CD4-positive, alpha-beta T cell treated with Interferon alpha-2 for 1 hour (primary cell): ENCODE measurements at regions not wholly inside any gene's neighbourhood (a gene's known extent, or its start where the extent isn't known, plus 50 kb on each side); places are given as distances from the start of the nearest gene placed in this dataset.

Experiments
- DNase-seq, 2 donors: peaks; one replicate each; pipeline ENCODE4 v3.0.0-alpha.2; 2020 to 2022

DNA sequence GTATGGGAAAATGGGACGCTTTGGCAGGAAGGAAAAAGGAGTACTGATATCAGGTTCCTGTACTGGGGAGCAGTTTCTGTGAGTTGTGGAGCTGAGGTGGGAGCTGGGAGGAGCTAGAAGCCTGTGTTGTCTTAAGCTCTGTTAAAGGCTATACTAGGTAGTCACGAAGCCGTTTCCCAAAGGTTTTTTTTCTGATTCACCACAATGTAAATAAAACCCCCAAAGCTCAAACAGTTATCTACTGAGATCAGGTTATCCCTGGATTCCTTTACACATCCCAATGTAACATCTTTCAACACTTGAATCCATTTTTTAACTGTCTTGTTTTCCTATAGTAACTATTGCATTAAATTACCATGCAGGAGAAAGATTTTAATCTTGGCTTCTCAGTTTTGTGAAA is 297.4 kb upstream of the SFRP2 start:
- DNase-seq, result no peak

DNA sequence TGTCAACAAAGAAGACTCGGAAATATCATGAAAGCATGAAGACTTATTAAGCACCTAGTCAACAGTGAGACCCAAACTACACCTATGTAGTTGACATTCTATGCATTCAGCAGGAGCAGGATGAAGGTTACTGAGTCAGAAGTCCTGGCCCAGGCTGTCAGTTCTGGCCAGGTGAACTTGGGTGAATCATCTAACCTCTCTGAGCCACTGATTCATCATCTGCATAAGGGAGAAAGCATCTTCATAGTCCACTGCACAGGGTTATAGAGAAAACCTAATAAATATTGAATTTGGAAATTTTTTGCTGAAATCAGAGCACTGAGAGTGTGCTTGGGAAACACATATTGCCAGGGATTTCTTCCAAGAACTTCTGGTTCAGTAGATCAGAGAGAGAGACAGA is 296.0 kb upstream of the SFRP2 start:
- no peak for DNase-seq

DNA sequence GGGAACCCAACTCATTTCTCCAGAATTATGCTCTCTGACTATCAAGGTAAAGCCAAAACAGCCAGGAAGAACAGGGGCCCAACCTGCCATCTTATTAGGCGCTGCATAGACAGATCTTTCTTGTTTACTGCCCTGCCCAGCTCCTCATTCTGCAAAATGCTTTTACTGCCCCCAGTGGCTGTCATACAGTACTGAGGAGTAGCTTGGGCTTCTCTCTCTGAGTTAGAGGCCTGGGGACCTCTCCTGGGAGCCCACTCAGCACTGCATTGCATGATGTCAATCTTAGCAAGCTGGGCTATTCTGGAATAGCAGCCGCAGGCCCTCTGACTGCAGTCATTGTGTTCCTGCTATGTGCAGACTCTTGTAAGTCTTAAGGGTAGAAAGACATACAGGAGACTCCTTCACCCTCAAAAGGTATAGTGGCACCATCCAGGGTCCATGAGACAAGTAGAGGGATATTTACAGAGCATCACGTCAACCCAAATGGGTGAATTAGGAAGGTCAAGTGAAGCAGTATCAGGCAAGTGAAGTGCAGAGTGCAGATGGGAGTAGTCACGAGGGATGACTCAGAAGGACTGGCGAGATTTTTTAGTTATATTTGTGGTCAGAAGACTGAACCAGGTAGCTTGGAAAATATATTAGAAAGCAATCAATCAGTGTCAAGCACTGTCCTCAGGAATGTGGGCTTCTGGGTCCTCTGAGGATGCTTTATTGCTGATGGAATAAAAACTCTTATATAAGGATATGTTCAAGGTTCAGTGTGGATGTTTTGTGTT is 294.1 kb upstream of the SFRP2 start:
- DNase-seq, result no peak

DNA sequence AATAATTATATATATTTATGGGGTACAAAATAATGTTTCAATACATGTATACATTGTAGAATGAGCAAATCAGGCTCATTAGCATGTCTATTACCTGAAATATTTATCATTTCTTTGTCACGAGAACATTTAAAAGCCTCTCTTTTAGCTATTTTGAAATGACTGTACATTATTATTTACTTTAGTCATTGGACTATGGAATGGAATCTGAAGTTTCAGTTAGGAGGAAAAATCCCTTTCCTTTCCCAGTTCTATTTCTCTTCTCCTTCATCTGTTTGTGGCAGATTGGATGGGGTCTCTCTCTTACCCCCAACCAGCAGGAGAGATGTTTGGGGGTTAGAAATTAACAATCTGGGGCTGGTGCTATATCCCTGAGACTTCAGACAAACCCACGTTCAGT is 292.5 kb upstream of the SFRP2 start:
- no peak for DNase-seq

DNA sequence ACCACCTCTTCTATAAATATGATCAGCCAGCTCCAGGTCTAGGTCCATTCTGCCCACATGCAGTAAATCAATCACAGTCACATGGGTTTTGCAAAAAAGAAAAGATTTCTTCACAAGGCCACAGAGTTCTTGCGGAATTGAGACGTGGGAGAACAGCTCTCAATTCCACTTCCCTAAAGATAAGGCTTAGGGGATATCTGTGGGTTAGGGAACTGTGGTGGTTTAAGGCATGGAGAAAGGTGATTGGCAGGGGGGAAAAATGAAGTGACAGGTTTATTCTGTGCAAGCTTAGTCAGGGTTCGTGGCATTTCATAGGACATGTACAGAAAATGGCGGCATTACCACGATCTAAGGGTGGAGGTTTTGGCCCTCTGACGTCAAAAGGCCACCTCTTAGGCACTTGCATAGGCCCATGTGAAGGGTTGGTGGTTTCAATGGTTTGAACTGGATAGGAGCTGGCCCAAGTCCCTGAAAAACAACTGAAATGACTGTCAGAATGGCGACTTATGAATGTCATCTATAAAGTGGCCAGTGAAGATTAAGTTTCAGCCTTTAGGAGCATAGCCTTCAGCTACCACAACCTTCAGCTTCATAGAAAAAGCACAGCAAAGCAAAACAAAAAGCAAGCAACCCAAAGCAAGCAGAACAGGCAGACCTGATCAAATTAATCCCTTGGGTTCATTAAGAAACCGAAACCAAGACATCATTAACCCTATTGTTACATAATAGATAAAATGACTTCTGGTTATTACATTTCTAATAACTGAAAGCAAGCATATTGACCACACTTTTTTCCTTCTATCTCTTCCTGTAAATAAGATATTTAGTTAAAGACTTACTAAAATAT is 289.8 kb upstream of the SFRP2 start:
- DNase-seq, result no peak

DNA sequence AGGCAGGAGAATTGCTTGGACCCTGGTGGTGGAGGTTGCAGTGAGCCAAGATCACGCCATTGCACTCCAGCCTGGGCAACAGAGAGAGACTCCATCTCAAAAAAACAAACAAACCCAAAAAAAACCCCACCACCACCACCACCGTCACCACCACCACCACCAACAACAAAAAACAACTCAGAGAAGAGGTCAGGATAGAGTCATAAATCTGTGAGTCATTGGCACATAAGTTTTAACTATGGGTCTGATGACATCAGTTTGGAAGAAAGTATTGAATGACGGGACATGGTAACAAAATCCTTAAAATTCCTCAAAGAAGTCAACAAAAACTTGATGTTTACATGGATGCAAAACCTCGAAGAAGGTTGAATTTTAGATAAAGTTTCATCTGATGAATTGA is 288.0 kb upstream of the SFRP2 start:
- no peak for DNase-seq

DNA sequence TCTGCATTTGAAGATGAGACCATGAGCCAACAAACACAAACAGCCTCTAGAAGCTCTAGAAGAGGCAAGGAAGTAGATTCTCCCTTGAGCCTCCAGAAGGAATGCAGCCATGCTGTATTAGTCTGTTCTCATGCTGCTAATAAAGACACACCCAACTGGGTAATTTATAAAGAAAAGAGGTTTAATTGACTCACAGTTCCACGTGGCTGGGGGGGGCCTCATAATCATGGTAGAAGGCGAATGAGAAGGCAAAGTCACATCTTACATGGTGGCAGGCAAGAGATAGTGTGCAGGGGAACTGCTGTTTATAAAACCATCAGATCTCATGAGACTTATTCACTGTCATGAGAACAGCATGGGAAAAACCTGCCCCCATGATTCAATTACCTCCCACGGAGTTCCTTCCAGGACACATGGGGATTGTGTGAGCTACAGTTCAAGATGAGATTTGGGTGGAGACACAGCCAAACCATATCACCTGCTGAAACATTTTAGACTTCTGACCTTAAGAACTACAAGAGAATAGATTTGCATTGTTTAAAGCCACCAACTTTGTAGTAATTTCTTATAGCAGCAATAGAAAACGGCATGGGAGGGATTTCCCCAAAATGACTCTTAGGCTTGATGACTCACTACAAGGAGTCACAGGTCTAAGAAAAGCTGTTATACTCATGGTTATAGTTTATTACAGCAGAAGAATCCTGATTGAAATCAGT is 284.4 kb upstream of the SFRP2 start:
- no peak for DNase-seq

DNA sequence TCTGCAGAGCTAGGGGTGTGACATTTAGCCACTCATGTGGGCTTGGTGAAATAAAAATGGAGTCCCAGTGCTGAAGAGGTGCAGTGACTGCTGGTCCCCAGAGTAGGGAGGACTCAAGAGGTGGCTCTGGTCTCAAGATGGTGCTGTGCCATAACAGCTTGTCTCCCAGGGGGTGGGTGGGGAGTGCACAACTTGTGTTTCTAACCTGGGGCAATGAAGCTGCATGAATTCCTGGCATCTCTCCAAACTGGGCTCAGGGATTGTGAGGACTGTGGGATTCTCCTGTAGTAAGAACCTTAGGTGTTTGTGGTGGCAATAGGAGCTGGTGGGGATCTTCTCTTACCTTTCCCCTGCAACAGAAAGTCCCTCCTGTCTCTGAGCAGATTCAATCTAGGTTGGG is 278.9 kb upstream of the SFRP2 start:
- DNase-seq, result no peak

DNA sequence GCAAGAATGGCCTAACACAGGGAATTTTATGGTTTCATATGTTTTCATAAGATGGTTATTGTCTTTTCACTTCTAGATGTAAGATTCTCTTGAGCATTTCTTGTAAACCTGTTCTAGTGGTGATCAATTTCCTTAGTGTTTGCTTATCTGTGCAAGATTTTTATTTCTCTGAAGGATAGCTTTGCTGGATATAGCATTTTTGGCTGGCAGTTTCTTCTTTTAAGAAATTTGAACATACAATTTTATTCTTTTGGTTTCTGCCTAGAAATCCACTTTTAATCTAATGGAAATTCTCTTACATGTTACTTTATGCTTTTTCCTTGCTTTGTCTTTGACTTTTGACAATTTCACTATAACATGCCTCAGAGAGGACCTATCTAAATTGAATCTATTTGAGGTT is 276.5 kb upstream of the SFRP2 start:
- no peak for DNase-seq

DNA sequence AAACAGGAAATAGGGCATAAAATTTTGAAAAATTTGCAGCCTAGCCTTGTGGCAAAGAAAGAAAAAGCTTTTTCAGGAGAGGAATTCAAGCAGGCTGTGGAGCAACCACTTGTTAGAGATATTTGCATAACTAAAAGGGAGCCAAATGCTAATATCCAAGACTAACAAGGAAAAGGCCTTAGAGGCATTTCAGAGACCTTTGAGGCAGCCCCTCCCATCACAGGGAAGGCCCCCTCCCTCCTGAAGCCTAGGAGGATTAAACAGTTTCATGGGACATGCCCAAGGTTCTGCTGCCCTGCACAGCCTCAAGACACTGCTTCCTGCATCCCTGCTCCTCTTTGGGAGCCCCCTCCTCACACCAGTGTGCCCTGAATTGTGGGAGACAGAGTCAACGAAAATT is 275.4 kb upstream of the SFRP2 start:
- no peak for DNase-seq

DNA sequence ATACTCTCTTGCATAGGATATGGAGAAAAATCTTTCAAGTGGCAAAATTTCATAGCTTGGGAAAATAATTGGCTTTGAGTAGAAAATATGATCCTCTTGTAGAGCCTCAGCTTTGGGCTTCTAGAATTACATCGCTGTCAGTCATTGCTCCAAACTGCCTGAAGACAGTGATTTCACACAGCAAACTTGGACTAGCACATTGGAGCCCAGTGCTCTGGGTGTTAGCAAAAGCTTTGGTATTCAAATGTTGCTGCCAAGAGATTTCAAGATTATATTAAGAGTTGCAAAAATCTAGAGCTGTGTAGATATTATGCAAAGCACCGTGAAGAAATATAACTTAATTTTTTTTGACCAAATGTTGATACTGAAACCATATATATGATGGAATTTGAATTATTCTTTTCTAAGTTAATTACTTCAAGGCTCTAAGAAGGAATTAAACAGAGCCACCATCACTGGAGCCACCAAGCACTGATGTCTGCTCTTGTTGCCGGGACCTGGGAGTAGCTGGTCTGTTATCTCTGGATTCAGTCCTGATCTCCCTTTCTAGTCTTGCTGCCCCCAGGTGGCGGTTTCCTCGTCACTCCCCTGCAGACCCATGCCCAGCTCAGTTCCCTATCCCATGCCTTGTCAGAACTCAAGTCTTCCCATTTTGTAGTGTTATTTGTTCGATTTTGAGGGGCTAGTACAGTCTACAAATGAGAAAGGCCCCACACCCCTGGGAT is 260.7 kb upstream of the SFRP2 start:
- no peak for DNase-seq

DNA sequence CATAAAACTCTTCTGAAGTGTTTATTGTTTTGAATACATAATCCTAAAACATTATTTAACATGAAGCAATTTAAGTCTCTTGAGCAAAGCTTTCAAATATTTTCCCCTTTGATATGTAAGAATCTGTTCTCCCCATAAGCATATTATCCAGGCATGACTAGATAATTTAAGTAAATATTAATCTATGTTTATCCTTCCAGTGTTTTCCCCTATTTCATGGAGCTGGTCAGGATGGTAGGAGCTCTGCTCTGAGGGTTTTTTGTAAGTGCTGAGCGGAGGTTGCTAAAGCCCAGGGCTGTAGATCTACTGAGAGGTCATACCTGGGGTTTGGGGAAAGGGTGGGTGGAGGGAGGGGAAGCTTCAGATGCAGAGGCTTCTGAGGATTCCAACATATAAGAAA is 258.9 kb upstream of the SFRP2 start:
- no peak for DNase-seq

DNA sequence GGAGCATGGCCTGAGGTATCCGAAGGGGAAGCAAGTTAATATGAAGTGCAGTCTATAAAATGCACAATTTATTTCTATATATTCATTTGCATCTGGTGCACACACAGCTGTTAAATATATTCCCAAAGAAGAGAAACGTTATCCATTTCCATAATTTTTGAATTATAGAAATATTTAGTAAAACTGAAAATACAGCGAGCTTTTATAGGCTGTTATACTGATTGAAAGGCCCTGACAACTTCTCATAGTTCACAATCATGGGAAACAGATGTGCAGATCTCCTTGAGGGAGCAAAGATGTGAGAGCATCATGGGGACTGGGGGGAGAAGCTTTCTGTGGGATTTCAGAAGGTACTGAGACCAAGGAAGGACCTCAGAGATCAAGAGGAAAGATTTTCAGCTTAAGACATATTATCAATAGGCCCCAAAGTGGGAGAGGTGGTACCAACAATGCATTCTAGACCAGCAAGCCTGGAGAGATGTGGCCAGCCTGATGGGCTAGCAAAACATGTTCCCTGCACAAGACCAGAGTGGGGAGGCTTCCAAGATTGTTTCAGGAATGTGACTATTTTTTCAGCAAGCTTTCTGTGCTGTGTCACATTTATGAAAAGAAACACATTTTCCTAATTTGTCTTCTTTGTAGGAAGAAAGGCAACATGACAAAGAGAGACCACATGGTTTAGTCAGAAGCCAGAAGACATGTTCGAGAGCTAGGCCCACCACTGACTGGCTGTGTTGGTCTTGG is 256.0 kb upstream of the SFRP2 start:
- no peak for DNase-seq

DNA sequence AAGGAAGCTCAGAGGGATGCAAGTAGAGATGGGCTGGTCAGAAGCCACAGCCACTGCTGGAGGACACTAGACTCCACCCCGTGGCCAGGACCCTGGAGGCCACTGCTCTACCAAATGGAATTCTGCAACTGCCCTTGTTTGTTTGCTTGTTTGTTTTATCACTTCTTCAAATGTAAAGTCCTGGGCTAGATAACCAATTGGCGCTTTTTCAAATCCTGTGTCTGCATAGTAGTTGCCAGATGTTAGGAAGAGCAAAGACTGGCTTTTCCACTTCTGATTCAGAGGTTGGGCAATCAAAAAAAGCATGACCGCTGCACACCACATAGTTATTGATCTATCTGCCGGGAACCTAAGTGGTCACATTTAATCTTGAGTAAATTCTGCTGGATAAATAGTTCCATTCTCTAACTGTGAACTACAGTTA is 255.2 kb upstream of the SFRP2 start:
- DNase-seq, result no peak

DNA sequence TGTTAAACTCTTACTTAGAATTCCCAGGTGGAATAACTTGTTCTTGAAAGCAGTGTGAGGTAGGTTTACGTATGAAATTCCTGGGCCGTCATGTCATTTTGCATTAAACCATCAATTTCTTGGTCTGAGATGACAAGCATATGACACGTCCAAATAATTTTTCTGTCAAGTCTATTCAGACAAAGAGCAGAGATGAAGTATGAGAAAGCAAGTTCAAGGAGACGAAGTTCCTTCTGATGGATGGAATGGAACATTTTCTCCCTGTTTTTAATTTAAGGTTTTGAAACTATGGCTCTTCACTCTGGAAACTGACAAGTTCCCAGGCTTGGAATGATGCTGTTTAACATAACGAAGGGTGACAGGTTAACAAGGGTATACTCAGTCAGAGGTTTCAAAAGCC is 252.8 kb upstream of the SFRP2 start:
- no peak for DNase-seq

DNA sequence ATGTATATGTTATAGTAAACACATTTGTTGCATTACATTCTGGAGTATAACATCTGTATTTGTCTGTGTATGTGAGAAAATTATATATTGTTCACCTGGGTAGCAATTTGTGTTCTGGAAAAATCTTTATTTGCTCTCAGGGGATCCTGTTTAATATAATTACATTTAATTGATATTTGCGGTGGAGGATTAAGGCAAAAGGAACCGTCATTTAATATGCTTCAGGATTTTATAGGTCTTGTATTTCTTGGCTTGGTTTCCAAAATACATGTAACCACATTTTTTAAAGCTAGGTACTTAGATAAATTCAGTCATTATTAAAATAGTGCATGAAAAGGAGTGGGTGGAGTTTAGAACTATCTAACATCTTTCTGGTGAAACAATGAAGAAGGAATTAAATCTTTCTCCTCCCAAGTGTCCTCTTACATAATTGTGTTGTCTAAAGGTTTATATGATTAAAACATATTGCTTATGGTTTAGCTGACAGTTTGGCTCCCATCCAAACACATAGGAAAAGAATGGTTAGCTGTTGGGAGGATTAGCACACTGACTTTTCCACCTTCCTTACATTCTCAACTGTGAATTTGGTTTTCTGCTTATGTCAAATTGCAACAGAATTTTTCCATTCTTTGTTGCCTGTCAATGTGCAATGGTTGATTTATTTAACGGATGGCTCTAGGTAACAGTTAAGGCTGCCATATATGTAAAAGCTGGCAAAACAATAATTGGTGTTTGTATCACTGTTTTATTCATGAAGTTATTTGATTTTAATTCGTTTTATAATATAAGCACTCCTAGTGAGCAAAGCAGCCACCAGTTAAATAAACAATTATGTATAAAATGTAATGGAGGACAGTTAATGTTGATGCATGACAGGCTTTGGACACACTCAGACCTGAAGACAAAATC is 250.8 kb upstream of the SFRP2 start:
- DNase-seq, result no peak

DNA sequence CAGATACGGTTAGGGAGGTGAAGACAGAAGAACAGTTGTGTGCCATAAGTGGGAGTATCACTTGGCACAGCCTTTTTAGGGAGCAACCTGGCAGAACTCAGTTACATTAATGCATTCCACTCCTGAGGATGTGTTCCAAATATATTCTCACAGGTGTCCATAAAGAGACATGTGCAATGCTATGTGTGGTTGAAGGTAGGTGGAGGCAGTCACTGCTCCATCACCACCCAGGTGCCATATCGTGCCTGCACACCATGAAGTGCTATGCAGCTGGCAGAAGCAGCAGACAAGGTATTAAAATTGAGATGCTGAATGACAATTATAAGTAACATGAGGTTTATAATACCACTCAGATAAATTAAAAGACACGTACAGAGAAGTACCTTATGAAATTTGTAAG is 248.0 kb upstream of the SFRP2 start:
- no peak for DNase-seq

DNA sequence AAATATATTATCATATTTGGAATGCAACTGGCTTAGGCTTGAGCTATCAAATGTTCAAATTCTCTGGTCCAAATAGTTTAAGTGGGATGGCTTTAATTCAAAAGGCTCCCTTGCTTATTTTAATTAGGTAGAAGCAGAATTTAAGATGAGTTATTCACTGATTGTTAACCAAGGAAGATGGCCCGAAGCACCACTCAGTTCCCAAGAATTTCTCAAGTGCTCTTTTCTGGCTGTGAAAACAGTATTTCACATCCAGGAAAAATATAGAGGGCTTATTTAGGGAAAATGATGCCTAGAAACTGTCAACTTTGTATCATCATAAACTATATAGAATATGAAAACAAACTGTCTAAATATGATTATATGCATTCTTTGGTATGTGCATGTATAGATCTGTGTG is 246.5 kb upstream of the SFRP2 start:
- no peak for DNase-seq

DNA sequence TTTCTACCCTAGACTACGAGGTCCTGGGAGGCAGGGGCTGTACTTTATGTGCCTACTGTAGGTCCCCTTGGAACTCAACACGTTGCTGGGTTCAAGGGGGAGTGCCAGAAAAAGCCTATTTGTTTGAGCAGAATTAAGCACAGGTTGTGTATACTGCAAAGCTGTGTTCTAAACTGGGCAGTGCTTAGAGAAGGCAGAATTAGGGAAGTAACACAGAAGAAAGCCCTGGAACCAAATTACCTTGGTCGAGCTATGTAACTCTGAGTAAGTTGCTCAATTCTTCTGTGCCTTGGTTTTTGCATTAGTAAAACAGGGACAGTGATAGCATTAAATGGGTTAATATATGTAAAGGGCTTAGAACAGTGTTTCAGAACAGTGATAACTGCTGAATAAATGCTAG is 245.0 kb upstream of the SFRP2 start:
- DNase-seq, result no peak

DNA sequence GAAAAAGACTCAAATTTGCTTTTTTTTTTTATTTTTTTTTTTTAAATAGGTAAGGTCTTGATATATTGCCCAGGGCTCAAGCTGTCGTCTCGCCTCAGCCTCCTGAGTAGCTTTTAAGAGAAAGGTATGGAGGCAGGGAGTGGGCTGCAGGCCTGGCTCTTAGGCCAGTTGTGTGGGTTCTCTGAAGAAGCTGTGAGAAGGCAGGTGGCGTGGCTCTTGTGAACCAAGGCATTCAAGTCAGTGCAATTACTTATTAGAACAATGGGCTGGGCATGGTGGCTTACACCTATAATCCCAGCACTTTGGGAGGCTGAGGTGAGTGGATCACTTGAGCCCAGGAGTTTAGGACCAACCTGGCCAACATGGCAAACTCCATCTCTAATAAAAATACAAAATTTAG is 244.0 kb upstream of the SFRP2 start:
- DNase-seq, result no peak

DNA sequence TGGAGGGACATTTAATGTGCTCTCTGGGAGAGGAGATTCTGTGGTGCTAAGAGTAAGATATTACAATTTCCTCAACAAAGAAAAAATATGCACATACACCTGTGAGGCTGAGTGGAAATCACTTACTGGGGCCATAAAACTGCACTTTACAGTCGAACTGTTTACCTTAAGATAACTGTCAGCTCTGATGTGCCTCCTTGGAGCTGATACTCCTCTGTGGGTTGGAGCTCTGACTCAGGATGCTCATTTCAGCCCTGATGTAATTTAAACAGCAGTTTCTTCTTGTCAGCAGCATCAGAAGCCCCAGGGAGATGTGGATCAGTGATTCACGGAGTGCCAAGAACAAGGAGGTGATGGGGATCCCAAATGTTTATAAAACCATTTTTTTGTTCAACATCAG is 241.9 kb upstream of the SFRP2 start:
- no peak for DNase-seq
